ENCODE measurements at regions not wholly inside any gene's neighbourhood (a gene's known extent, or its start where the extent isn't known, plus 50 kb on each side); places are given as distances from the start of the nearest gene placed in this dataset.

DNA sequence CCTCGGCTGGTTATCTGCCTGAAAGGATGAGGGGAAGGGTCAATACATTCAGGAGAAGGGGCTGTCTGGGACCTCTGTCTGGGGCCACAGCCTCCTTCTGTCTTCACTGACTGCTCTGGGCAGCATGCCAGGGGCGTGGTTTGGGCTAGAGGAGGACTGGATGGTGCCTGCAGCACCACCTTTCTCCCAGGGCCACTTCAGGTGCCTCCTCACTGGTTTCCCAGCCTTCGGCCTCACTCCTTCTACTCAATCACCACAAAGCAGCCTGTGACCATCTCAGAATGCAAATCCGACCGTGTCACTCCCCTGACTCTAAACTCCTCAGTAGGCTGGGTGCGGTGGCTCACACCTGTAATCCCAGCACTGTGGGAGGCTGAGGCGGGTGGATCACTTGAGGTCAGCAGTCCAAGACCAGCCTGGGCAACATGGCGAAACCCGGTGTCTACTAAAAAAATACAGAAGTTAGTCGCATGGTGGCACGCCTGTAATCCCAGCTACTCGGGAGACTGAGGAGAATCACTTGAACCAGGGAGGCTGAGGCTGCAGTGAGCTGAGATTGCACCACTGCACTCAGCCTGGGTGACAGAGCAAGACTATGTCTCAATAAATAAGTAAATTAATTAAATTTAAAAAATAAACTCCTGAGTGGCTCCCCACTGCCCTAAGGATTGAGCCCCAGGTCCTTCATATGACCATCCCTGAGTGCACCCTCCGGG lies 50.1 kb upstream of the ECE1 start:
- Histone ChIP-seq H3K4me3 (replicated peaks; ENCODE audit: insufficient read depth, low read length) (no peak overlapping the region), H3K27me3 (ENCODE audit: insufficient read depth, poor library complexity, severe bottlenecking) (no peaks in the 10 kb centered on the region), H3K27ac (replicated peaks) (no peak overlapping the region)
- no peak for TF ChIP-seq POLR2AphosphoS5 (IDR thresholded peaks at IDR 0.05; ENCODE audit: low read depth)
- TF ChIP-seq SPI1 (IDR thresholded peaks at IDR 0.05; ENCODE audit: borderline replicate concordance, low read depth): no peak
- TF ChIP-seq, protein P1, sequence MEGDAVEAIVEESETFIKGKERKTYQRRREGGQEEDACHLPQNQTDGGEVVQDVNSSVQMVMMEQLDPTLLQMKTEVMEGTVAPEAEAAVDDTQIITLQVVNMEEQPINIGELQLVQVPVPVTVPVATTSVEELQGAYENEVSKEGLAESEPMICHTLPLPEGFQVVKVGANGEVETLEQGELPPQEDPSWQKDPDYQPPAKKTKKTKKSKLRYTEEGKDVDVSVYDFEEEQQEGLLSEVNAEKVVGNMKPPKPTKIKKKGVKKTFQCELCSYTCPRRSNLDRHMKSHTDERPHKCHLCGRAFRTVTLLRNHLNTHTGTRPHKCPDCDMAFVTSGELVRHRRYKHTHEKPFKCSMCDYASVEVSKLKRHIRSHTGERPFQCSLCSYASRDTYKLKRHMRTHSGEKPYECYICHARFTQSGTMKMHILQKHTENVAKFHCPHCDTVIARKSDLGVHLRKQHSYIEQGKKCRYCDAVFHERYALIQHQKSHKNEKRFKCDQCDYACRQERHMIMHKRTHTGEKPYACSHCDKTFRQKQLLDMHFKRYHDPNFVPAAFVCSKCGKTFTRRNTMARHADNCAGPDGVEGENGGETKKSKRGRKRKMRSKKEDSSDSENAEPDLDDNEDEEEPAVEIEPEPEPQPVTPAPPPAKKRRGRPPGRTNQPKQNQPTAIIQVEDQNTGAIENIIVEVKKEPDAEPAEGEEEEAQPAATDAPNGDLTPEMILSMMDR (IDR thresholded peaks at IDR 0.05; ENCODE audit: insufficient read depth, low read length): no peak
- TF ChIP-seq, protein P2, sequence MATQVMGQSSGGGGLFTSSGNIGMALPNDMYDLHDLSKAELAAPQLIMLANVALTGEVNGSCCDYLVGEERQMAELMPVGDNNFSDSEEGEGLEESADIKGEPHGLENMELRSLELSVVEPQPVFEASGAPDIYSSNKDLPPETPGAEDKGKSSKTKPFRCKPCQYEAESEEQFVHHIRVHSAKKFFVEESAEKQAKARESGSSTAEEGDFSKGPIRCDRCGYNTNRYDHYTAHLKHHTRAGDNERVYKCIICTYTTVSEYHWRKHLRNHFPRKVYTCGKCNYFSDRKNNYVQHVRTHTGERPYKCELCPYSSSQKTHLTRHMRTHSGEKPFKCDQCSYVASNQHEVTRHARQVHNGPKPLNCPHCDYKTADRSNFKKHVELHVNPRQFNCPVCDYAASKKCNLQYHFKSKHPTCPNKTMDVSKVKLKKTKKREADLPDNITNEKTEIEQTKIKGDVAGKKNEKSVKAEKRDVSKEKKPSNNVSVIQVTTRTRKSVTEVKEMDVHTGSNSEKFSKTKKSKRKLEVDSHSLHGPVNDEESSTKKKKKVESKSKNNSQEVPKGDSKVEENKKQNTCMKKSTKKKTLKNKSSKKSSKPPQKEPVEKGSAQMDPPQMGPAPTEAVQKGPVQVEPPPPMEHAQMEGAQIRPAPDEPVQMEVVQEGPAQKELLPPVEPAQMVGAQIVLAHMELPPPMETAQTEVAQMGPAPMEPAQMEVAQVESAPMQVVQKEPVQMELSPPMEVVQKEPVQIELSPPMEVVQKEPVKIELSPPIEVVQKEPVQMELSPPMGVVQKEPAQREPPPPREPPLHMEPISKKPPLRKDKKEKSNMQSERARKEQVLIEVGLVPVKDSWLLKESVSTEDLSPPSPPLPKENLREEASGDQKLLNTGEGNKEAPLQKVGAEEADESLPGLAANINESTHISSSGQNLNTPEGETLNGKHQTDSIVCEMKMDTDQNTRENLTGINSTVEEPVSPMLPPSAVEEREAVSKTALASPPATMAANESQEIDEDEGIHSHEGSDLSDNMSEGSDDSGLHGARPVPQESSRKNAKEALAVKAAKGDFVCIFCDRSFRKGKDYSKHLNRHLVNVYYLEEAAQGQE (IDR thresholded peaks at IDR 0.05; ENCODE audit: insufficient replicate concordance, low read depth): no peak
- no peak for TF ChIP-seq GABPA (IDR thresholded peaks at IDR 0.05; ENCODE audit: low read depth)
- DNase-seq (ENCODE audit: low read depth in 1 of 2, low spot score in 1 of 2): no peak
